GM19043 (cell line): ENCODE measurements at regions not wholly inside any gene's neighbourhood (a gene's known extent, or its start where the extent isn't known, plus 50 kb on each side); places are given as distances from the start of the nearest gene placed in this dataset.

Source experiments
- ATAC-seq: cut with Tn5 transposase; IDR thresholded peaks from one replicate; pipeline ENCODE4 v1.9.1; 2021; ENCODE audit warnings: low read depth; ENCODE audit not compliant: unreplicated experiment

DNA sequence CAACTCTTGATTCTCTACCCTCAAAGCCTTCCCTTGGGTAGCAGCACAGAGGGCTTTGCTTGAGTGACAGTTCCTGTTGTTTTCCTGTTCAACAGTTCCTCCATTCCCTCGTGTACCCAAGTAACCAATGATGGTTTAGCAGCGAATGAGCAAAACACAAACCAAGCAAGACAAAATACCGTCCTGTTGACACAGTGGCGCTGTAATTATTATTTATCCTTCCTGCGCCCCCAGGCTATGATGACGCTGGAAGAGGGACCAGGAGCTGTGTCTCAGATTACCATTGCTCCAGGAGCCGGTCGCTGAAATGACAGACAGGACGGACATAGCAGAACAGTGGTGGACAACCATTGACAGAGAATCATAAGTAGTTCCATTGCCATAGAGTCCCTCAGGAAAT is 154.8 kb downstream of the GADD45G start:
- no peak for ATAC-seq

GRCh38 chr9:89760123-89760522 is 155.3 kb downstream of the GADD45G start:
- no peak for ATAC-seq

DNA sequence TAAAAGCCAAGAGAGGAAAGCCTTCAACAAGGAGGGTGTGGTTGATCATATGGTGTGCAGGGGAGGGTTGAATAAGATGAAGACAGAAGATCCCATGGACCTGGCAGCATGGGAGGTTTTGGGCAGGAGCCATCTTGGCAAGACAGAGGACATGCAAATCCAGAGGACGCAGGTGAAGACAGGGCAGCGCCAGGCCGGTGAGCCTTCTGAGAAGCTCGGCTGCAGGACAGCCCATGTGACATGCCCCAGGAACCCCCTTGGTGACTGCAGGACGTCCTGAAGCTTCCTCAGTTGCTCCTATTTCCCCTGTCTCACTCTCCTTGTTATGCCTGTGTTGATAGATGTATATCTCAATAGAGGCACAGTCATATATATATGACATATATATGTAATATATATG is 159.4 kb downstream of the GADD45G start:
- no peak for ATAC-seq

- no peak for ATAC-seq
Measured at GRCh38 chr9:89765211-89765946, 160.6 kb downstream of the GADD45G start.

- ATAC-seq: no peak
Measured at GRCh38 chr9:89766991-89767390, 162.2 kb downstream of the GADD45G start.

GRCh38 chr9:89768051-89768450 is 163.2 kb downstream of the GADD45G start:
- no peak for ATAC-seq

- ATAC-seq: no peak
Measured at GRCh38 chr9:89768650-89769071, 163.8 kb downstream of the GADD45G start.

DNA sequence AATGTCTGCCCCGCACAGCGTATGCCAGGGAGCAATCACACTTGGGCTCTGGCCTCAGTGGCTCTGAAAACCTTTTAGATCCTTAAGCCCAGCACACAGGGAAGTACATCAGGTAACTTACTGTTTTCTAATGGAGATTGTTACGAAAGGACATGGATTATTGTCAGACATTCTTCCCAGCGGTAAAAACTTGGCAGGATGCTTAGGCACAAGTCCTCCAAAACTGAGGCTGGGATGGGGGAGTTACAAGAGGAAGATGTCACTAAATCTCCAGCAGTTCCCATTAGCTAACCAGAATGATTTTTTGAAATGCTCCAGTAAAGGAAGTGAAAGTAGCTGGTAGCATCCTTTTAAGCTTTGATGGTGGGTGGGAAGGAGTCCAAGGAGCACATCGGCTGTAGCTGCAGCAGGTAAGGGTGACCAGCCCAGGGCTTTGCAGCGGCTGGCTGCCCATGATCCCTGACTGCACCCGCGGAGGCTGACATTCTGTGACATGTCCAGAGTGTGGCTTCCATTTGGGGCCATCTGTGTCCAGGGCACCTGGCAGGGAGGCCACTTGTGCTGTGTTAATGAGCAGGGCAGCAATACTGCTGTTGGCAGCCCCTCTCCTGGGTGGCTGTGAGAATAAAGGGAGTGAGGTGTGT is 165.8 kb downstream of the GADD45G start:
- ATAC-seq: no peak

GRCh38 chr9:89771205-89771604 is 166.4 kb downstream of the GADD45G start:
- no peak for ATAC-seq

DNA sequence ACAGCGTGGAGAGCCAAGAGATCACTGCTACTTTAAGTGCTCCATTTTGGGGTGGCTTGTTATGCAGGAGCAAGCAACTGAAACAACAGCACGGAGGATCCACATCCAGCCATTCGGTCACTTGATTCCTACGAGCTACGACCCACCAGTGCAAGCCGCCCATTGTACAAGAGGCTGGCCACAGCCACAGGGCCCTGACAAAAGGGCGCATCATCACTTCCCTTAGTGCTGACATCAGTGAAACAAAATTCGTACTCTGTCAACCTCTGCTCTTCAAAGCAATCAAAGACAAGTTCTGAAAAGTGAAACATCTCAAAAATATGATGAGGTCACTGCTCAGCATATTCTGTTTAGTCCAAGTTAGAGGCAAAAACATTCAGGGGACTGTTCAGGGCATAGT is 168.4 kb downstream of the GADD45G start:
- ATAC-seq: no peak

GRCh38 chr9:89774858-89775370 is 170.1 kb downstream of the GADD45G start:
- ATAC-seq: no peak

DNA sequence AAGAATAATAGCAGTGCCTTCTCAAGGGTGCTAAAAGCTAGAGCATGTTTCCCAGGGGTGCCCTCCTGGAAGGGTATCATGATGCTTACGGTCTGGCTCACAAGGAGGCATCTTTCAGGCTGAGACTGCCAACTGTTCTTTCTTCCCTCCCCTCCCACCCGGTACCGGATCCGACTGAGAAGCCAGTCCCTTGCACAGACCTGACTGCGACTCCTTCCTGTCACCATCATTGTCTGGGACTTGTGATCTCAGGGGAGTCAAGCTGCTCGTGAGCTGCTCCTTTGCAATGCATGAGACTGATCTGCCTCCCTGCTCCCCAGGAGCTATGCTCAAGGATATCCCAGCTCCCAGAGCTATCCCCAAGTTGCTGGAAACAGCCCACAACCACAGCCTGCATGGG is 170.8 kb downstream of the GADD45G start:
- no peak for ATAC-seq

DNA sequence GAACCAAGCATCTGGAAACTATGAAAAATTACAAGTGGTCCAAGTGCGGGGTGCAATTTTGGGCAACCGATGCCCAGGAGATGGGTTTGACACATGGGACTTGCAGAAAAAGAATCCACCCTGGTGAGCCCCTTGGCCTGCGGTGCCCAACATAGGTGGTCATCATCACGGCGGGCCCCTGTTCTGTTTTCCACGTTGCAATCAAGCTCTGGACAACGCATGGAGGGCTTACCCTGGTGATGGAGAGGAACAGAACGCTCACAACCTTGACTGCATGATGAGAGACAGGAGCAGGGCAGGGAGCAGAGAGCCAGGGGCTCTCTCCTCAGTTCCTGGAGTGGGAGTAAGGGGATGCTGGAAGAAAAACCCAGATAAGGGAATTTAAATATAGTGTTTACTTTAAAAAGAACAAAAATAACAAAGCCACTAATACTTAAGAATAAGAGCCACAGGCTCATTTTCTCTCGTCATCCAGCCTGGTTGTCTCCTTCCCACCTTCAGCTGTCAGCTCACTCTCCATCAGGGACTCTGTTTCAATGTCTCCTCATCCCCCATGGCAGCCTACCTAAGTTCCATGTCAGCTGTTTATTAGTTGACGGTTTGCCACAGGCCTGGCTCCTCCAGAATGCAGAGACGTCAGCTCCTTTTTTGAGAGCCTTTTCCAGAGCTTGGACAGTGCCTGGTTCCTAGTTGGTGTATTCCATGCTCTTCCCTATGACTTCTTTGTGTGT is 172.1 kb downstream of the GADD45G start:
- ATAC-seq: no peak

DNA sequence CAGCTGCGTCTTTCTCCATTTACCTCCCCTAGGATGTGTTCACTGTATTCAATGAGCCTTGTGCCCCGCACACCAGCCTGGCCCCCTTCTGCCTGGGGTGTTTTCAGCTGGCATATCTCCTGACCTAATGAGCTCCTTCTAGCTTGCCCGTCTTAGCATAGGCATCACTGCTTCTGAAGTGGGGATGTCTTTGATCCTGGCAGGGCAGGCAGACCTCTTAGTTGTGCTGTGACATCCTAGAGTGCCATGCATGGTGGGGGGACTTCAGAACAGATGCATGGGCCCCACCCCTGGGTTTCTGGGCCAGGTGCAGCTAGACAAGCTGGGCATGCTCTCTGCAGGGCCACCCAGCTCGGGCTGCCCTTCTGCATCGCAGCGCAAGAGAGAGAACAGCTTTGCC is 172.7 kb downstream of the GADD45G start:
- no peak for ATAC-seq

- no peak for ATAC-seq
Measured at GRCh38 chr9:89778100-89779090, 173.6 kb downstream of the GADD45G start.

DNA sequence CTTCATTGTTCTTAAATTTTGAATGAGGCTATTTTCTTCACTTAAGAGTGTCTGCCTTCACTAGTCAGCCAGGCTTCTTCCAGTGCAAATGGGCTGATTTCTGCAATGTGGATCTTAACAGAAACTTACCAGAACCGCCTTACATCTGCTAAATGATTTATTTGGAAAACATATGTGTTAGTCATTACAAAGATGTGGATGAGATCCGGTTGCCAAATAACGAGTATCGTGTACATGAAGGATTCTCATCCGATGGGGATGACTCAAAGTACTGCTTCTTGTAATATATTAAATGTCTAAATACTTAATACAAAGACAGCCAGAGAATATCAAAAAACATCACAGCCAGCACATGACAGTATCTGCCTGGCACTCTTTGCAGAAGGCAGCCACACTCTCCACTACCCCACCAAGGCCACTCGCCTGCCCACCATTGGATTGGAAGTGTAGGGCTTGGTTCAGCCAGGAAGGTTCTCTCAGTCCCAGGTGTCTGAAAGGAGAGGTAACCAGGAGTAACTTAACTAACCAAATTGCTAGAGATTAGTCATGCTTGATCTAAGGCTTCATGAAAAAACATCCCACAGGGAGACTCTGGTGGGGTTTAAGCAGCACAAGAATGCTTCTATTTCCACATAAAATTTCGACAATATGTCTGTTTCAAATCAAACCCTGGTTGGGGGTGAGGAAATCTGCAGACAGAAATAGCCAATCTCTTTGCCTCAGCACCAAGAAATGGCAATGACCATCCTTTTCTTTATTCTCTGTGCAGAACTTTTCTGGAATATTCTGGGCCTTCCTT is 174.8 kb downstream of the GADD45G start:
- no peak for ATAC-seq

- no peak for ATAC-seq
Measured at GRCh38 chr9:89780959-89781358, 176.1 kb downstream of the GADD45G start.

GRCh38 chr9:89781838-89782540 is 177.2 kb downstream of the GADD45G start:
- ATAC-seq: no peak

DNA sequence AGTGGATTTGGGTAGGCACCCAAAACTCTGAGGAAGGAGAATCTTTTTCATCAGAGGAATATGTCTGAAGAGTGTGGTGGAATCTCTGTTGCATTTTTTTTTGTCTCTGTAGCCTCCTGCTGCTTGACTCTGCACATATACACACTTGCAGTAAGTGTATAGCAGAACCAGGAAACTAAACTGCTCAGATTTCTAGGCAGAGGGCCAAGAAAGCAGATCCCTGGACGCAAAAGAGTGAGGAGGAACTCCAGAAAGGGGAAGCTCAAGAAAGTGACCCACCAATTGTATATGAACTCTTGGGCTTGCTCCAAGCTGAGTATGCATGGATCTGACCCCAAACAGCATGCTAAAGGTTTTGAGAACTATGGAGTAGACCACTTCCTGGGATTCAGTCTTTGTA is 181.8 kb downstream of the GADD45G start:
- no peak for ATAC-seq
